Astrocyte of the cerebellum (primary cell): ENCODE measurements at regions not wholly inside any gene's neighbourhood (a gene's known extent, or its start where the extent isn't known, plus 50 kb on each side); places are given as distances from the start of the nearest gene placed in this dataset.
"Not testable (repeated sequence)": the region's sequence is repeated elsewhere in the genome, so short reads cannot be mapped to it uniquely, and the experiment has no call there.

Source experiments
- DNase-seq: peaks from one replicate; pipeline ENCODE4 v3.0.0-alpha.2; 2011; ENCODE audit warnings: low read depth
- H3K4me3 ChIP-seq: 2 replicates; pipeline ENCODE4 v1.5.1; 2011; ENCODE audit warnings: mild to moderate bottlenecking, low read depth, low read length, moderate library complexity
- CTCF ChIP-seq: IDR thresholded peaks from 2 replicates; pipeline ENCODE4 v1.5.1; 2012; ENCODE audit warnings: low read length, low read depth, moderate library complexity, mild to moderate bottlenecking; ENCODE audit errors: missing control alignments
- in situ Hi-C: cut with HindIII; loops from 2 replicates; pipeline ENCODE4 v1.10.0; 2017; ENCODE audit warnings: low sequenced_read_pairs

GRCh38 chr4:187732524-187732923 lies 263.0 kb upstream of the ZFP42 start:
- no peak for DNase-seq
- TF ChIP-seq CTCF: no peak
- in situ Hi-C loops: no loop called here
- H3K4me3 ChIP-seq: no peak overlapping the region

DNA sequence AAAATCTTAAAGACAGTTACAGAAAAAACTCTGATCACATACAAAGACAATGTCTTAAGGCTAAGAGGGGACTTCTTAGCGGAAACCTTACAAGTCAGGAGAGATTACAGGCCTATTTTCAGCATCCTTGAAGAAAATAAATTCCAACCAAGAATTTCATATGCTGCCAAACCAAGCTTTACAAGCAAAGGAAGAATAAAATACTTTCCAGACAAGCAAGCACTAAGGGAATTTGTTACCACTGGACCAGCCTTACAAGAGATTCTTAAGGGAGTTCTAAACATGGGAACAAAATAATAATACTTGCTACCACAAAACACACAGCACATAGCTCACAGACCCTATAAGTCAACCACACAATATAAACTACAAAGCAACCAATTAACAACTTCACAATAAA lies 255.8 kb upstream of the ZFP42 start:
- TF ChIP-seq CTCF: no peak
- no peak overlapping the region for H3K4me3 ChIP-seq
- in situ Hi-C loops: no loop called here
- no peak for DNase-seq

DNA sequence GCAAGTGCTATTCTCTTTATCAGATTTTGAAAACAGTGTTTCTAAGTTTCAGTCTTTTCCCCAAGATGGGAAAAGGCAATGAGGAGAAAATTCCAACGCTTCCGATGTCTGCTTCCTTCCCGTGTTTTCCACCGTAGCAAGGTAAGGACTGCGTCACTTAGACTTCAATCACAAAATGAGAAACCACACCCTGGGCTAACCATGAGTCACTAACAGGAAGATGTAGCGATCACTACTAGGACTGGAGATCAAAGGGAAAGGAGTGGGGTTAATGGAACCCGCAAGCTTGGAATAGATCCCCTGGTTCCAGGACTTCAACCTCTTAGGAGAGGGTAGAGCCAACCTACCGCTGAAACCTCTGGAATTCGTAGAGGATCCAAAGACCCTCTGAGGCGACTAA lies 250.7 kb upstream of the ZFP42 start:
- in situ Hi-C loops: no loop called here
- TF ChIP-seq CTCF: no peak
- H3K4me3 ChIP-seq: no peak overlapping the region
- no peak for DNase-seq

GRCh38 chr4:187750652-187751051 lies 244.9 kb upstream of the ZFP42 start:
- in situ Hi-C loops, H3K4me3 ChIP-seq, DNase-seq: not testable (repeated sequence)

DNA sequence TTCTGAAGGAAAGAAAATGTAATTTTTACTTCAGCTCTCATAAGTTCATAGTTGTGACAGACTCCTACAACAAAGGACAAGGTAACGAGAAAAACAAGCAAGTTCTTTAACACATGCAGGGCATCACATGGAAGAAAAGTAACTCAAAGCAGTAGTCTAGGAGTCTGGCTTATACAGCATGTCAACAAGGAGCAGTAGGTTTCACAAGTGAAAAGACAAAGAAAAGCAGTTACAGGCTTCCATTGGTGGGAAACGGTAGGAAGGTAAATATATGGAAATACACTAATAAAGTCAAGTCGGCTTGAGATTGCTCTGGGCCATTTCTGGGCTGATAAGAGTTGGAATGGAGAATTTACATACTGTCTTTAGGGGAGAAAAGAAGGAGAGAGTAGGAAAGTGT lies 228.4 kb upstream of the ZFP42 start:
- TF ChIP-seq CTCF: no peak
- H3K4me3 ChIP-seq: no peak overlapping the region
- DNase-seq: no peak
- in situ Hi-C loops: no loop called here

DNA sequence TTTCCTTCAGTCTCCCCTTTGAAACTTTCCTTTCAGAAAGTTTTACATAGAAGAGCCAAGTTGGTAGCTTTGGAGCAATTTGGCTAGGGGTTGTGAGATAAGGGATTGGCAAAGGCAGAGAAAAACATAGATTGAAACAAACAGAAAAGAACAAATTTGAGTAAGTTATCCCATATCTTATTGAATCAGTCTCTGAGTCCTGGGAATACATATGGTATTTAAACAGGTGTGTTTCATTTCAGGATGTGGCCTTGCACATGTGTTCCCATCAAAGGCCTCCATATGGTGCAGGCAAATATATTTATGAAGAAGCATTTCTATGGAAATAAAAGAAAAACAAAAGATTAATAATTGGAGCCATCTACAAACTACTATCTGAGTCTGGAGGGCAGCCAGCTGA lies 227.9 kb upstream of the ZFP42 start:
- no peak for DNase-seq
- in situ Hi-C loops: no loop called here
- H3K4me3 ChIP-seq: no peak overlapping the region
- no peak for TF ChIP-seq CTCF

DNA sequence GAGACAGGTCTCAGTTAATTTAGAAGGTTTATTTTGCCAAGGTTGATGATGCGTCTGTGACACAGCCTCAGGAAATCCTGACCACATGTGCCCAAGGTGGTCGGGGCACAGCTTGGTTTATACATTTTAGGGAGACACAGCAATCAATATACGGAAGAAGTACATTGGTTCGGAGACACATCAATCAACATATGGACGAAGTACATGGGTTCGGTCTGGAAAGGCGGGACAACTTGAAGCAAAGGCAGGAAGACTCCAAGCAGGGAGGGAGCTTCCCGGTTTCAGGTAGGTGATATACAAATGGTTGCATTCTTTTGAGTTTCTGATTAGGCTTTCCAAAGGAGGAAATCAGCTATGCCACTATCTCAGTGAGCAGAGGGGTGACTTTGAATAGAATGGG lies 225.2 kb upstream of the ZFP42 start:
- in situ Hi-C loops: no loop called here
- no peak overlapping the region for H3K4me3 ChIP-seq
- no peak for DNase-seq
- TF ChIP-seq CTCF: no peak
